Kidney capillary endothelial cell (primary cell): ENCODE measurements at regions not wholly inside any gene's neighbourhood (a gene's known extent, or its start where the extent isn't known, plus 50 kb on each side); places are given as distances from the start of the nearest gene placed in this dataset.

ENCODE experiments used
- DNase-seq: peaks from one replicate; pipeline ENCODE4 v3.0.0-alpha.2; 2018; ENCODE audit warnings: low spot score

DNA sequence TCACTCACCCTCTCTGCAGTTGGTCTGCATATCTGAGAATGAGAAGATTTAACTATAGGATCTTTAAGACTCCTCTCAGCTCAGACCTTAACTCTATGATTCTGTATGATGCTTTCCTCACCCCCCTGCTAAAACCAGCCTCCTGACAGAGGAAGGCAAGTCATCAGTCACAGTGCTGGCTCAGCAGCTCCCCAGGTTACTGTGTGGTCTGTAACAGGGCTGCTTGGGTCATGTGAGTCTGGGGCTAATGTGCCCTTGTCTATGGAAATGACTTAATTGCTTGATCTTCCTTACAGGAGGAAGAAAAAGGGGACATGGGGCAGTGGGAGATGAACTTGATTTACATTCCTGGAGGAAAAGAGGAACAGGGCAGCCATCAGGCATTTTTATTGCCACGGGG lies 625.6 kb downstream of the PTPRU start:
- no peak for DNase-seq

DNA sequence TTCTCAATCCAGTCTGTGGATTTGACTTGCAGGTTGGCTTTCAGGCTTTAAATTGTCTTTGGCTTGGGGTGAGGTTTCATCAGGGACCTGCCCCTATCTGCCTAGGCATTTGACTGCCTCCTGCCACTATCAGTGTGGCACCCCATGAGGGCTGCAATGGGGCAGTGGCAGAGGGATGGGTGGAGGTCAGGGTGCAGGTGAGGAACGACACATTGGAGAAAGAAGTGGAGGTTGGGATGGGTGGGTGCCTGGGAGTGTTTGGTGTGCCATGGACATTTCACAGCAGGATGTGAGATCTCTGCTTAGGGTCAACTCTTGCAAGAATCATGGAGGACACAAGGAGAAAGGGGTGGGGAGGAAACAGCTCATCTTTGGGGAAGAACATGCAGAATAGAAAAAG lies 625.1 kb downstream of the PTPRU start:
- no peak for DNase-seq

DNA sequence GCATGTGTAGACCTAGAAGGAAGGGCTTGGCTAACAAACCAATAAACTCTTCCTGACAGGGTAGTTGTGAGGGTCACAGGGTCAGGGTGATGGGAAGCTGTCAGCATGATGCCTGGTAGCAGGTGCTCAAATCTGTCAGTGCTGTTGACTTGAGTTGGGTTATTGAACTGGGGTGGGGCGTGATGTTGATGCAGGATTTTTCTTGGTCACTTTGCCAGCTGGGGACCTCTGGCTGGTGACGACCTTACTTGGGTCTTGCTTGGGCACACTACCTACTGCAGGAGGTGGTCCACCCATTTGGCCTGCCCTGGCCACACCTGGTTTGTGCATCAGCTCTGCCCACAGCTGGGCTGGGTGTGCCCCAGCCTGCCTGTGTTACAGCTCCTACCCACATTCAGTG lies 624.4 kb downstream of the PTPRU start:
- no peak for DNase-seq

DNA sequence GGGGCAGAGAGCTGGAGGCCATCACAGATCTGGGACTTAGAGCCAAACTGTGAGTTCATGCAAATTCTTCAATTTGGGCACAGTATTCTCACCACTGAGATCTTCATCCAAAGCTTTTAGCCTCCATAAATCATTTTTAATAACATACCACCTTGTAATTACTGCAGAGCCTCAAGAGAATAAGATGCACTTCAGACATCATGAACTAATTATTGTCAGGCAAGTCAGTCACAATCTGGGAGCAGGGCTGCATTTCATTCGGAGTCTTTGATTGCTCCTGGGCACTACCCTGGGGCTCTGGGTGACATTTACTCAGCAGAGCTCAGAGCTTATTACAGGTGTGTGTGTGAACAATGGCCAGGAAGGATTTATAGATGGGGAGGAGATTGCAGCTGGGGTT lies 623.7 kb downstream of the PTPRU start:
- DNase-seq = no peak

DNA sequence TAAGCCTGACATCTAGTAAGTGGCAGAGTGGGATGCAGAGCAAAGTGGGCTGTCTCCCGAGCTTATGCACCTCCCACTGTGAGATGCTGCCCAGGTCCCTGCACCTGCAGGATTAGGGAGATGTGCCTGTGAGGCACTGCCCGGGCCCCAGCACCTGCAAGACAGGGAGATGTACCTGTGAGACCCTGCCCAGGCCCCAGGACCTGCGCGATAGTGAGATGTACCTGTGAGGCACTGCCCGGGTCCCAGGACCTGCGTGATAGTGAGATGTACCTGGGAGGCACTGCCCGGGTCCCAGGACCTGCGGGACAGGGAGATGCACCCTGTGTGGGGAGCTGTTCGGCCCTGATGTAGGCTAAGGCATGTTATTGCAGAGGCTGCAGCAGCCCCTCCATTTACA lies 622.8 kb downstream of the PTPRU start:
- DNase-seq = no peak

DNA sequence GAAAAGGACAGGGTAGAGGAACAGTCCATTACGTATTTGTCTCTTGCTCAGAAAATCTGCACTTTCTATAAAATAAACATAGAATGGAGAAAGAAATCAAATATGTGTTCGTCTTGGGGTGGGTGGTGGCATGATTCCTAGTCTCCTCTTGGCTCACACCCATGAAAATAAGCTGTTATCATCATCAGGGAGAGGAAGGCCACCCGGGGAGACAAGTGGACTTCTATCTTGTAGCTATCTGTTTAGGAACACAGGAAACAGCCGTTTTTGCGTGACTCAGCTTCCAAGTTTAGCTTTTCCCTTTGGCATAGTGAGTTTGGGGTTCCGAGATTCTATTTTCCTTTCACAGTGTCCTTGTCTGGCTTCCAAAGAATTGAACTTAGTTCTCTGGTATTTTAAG lies 622.3 kb downstream of the PTPRU start:
- DNase-seq = peak; percentile 28

DNA sequence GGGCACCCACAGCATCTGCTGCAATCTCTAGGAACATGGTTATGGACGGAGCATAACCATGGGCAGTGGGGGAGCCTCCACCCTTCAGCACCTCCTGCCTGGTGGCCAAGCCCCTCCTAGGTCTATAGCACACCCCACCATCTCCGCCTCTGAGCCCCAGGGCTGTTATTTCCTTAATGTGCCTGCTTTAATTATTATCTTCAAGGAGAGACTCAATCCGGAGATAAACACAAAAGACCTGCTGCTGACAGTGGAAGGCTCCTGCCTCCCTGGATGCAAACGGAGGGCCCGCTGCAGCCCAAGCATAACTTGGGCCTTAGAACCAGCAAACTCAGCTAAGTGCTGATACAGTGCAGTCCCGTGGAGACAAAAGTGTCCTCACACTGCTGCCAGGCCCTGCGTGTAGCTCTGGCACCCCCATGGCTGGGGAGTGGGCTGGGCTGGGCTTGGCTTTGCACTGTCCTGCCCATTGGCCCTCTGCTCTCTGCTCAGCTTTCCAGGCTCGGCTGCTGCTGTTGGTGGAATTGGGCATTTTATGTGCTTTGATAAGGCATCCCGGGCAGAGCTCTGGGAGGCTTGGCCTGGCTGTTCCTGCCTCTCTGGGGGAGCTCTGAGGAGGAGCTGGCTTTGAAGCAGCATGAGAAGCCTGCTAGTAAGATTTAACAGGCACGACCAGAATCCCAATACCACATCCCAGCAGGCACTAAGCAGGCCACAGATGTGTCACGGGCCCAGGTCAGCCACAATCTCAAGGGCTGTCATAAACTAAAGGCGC lies 620.2 kb downstream of the PTPRU start:
- DNase-seq = no peak

DNA sequence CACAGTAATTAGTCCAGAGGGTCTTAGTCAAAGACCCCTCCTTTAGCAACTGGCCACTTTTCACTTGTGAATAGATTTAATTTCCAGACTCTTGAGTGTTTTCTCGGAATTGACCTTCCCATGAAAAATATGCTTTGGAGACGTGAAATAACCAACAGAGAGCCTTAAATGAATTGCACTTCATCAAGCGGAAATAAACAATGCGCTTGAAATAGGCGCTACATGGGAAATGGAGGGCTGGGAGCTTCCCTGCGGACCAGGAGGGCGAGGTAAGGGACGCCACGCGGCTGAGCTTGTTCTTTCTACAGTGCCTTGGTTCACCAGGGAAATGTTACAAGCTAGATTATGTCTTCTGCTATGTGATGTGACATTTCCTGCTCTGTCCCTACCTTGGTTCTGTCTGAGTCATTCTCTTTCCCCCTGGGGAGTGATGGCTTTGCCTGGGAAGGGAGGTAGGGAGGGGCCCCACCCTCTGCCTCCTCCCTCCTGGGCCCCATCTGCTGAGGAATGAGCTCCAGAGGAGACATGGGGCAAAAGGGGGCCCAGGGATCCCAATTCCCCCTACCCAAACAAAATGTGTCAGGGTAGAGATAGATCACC lies 619.3 kb downstream of the PTPRU start:
- no peak for DNase-seq

DNA sequence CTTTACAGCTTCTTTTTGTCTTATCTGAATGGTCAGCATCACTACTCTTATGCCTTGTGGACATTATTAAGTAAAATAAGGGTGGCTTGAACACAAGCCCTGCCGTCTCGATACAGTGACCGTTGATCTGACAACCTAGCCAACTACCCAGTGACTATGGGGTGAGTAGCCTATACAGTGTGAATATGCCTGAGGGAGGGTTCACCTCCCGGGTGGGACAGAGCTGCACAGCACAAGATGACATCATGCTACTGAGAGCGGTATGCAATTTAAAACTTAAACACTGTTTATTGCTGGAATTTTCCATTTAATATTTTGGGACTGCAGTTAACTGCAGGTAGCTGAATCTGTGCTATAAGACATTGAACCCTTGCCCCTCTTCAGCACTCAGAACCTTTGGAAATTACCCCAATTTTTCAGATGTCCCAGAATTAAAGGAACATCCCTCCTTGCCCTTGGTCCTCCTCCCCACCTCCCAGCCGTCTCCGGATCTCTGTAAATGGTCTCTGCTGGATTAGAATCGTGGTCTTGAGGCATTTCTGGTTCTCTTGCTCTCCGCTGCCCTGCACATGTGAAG lies 618.5 kb downstream of the PTPRU start:
- DNase-seq = no peak

DNA sequence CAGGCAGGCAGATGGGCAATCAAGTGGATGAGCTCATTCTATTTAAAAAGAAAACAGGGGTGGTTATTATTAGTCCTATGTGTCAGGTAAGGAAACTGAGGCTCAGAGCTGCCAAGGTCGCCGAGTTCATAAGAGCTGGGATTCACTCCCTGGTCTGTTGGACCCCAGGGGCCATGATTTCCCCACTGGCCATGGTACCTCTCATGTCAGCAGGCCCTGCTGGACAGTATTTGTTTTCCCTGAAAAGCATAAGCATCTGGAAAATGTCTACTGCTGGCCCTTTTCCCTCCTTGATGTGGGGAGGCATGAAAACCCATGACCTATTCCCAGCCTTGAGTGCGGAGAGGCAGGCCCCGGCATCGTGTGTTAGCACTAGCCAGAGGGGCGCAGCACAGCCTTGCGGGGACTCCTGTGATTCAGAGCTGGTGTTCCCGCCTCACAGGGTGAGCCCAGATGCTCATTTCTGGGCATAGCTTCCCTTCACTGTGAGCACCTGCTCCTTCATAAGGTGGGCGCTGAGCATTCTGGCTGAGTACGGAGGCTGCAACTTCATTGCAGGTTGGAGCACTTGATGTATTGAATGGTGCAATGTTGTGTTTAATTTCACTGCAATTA lies 617.5 kb downstream of the PTPRU start:
- DNase-seq = no peak

DNA sequence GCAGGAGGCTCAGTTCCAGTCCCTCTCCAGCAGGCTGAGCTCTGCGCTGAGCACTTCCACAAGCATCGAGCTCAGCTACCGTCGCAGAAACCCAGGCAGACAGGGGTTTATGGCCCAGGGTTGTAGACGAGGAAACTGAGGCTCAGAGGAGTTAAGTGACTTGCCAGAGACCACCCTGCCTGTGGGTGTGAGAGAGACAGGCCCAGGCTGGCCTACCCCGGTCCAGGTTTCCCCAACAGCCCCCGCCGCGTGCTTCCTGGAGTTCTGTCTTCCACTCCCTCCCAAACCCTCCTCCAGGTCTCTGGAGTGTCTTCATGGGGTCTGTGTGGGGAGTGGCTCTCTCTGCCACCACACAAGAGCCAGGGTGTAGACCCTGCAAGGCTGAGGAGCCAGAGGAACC lies 615.9 kb downstream of the PTPRU start:
- no peak for DNase-seq

DNA sequence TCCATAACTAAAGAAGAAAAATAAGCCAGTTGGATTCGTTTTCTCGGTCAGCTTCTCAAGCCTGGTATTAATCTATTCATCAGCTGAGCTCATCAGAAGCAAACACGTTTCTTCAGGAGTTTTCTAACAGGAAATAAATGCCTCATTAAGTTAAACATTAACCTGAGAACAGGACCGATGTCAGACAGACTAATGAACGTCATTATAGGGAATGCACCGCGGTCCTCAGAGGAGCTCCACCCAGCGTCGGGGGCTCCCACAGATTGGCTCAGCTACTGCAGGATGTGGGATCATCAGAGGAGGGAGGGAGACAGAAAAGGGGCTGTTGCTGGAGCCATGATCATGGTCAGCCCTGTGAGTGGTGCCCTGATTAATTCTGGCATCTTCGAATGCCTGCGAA lies 615.4 kb downstream of the PTPRU start:
- no peak for DNase-seq

DNA sequence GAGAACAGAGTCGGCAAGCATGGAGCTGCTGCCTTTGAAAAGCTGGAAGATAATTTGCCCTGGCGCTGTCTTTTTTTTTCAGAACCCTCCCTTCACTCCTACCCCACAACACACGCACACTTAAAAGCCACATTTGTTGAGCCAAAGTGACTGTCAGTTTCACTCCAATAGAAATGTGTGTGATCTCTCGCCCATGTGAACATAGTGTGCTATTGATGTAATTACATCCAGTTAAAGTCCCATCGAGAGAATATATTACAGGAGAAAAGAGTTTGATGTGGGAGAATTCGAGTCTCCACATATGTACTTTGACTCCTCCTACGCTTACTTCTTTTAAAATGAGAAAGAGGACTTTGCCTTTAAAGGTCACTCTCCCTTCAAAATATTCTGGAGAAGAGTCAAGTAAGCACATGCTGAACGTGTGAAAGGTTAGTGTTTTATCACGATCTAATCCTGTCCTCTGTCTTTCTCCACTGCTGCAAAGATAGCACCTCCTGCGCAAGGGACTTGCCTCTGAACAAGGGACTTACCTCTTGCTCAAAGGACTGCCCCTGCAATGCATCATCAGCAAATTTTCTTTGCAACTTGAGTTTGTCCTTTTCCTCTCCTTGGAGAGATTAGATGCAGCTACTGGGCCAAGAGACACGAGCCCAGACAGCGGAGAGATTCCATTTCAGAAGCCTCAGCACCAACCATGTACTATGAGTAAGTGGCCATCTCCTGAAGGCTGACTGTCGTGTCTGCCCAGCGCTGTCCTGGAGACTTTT lies 613.9 kb downstream of the PTPRU start:
- no peak for DNase-seq

DNA sequence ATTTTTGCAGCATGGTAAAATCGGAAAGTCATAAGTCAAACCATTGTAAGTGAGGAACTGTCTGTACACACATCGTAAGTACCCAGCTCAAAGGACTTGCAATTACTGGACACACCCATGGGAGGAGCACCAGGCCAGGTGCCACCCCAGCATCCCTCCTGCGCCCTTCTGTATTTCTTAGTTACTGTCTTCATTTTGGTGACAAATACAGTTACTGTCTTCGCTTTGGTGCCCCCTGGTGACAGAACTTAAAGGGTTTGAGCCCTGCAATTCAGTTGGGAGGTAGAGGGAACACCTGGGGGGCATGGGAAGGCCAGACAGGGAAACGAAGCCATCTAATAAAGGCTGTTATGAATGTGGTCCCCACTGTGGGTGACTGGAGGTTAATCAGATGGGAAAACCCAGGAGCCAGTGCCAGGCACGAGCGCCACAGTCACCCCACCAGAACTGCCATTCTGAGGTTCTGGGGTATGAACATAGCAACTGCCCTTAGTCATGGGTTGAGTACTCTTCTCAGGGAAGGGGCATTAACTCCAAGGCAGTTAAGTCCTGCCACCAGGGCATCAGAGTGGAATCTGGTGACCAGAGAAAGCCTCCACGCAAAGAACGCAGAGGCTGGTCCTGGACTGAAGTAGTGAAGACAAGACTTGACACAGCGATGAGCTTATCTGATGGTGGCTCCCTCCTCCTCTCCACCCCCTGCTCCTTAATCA lies 612.9 kb downstream of the PTPRU start:
- no peak for DNase-seq

DNA sequence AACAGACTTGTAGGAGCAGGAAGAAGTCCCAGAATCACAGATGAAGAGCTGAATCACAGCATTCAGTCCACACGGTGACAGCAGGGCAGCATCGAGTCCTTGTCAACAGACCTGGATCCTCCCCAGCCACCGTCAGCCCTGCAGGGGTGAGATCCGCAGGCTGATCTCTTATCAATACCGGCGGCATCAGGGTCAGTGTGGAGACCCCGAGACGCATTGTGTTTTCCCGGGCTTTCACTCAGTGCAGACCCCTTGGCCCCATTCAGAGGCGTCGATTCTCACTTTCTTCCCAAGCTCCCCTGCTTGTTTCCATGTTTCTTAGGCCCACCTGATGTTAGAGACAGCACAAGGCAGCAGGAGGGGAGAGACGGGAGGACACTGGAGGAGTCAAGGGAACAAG lies 609.6 kb downstream of the PTPRU start:
- no peak for DNase-seq

DNA sequence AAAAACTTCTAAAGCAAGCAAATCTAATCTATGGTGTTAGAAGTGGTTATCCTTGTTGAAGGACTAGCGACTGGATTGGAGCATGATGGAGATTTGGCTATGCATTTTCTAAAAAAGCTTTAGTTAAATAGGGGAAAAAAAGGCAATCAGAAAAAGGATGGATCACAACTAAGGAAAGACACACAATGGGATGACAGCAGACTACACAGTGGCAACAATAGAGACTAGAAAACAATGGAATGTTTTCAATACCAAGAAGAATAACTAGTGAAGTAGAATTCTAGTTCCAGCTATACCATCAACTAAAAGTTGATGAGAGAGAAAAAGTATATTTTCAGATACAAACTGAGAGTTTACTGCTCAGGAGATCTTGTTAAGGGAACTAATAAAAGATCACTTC lies 605.8 kb downstream of the PTPRU start:
- DNase-seq = no peak

DNA sequence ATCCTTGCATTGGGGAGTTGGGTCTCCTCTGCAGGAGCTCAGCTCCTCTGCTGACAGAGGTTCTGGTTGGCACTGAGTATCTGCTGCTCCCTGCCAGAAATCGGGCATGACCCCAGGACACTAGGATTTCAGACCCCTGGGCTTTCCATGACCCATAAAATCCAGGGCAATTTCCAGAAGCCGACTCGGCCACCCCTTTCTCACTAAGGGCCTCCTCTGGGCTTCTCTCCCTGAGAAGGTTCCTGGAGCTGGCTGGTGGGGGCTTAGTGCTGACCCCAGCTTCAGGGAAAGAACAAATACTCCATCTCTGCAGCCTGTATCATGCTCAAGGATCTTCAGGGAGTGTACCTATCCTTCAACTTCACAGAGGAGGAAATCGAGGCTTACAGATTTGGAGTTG lies 603.4 kb downstream of the PTPRU start:
- no peak for DNase-seq

DNA sequence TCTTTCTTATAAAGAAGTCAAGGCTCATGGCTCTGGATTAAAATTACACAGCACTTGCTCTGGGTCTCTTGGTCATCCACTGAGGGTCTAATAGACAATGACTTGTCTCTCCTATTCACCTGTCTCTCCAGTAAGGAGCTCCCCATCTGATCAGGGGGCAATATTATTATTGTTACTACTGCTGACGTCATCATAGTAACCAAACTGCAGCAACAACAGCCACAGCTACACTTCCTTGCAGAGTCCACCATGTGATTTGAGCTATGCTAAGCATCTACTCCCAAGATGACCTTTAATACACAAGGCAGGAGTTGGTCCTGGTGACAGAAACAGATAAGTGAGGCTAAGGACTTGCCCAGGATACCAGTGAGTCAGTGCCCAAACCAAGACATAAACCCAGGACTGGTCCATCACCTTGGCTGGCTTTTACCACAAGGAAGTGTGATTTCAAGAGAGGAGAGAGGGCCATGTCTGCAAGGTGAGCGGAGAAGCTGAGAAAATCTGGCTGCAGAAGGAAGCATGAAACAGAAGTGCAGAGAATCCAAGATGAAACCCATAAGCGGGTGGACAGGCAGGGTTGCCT lies 602.5 kb downstream of the PTPRU start:
- no peak for DNase-seq

DNA sequence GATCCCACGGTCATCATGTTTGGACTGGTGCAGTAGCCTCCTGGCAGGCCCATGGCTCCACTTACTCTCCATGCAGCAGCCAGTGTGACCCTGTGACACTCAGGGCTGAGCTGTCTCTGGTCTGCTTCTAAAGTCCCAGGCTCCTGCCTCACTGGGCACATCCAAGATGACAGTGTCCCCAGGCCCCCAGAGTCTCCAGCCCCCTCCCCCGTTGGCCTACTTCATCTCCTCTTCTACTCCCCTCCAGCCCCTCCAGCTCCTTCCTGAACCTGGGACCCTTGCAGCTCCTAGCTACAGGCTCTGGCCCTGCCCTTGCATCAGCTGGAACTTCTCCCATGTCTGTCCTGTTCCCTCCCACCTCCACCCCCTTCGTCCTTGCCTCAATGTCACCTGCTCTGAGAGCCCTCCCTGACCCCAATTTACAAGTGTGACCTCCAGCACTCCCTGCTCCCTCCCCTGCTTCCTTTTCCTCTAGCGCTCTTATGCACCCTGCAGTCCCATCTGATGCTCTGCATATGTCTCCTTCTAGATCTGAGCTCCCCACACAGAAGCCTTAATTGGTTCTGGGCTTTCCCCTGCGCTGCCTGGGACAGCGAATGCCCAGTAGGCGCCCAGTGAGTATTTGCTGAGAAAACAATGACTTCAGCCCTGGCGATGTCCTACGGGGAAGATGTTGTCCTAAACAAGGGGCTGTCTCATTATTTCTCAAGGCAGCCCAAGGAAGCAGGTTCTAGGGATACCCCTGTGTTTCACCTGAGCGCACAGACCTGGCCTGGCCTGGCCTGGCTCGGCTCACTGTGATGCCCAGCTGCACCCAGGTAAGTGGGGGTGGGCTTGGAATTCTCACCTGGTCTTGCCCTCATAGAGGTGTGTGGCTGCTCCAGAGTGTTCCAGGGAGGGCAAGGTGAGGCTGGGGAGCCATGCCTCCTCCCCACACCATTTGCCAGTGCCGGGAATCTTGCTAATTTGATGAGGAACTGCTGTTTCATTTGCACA lies 600.6 kb downstream of the PTPRU start:
- DNase-seq = no peak

DNA sequence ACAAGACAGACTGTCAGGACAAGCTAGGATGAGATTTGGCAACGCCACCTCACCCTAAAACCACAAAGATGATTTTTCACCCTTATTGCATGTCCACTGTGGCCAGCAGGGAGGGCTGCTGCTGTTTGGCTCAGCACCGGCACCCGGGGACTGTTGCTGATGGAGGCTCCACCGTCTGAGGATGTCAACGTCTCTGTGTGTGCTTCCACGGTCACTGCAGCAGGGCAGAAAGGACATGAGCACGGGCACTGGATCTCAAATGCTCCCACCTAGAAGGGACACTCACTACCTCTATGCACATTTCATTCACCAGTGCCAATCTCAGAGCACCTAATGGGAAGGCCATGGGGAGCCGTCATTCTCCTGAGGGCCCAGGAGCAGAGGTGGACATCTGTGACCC lies 599.6 kb downstream of the PTPRU start:
- DNase-seq = no peak
